Activated naive CD4-positive, alpha-beta T cell treated with anti-CD3 and anti-CD28 coated beads, Interleukin-2, amount 10 ng/mL, durations not matched to agents 7 days and 5 days (primary cell): ENCODE measurements at regions not wholly inside any gene's neighbourhood (a gene's known extent, or its start where the extent isn't known, plus 50 kb on each side); places are given as distances from the start of the nearest gene placed in this dataset.
"Not testable (repeated sequence)": the region's sequence is repeated elsewhere in the genome, so short reads cannot be mapped to it uniquely, and the experiment has no call there.

ENCODE experiments used
- CTCF ChIA-PET: fragments of 350-600 bp; sonication (Branson Sonifier 250); formaldehyde crosslinking; loops from one replicate; lab custom pipeline; 2021; ENCODE audit warnings: antibody characterized with exemption; lab: Charles Lee
- DNase-seq: peaks from one replicate; pipeline ENCODE4 v3.0.0-alpha.2; 2020
- H3K27ac Mint-ChIP-seq: one replicate; pipeline ENCODE4 v1.8.0; 2021; ENCODE audit warnings: mild to moderate bottlenecking, moderate library complexity, mixed read lengths
- H3K27me3 Mint-ChIP-seq: one replicate; pipeline ENCODE4 v1.8.0; 2021; ENCODE audit warnings: mild to moderate bottlenecking, mixed read lengths
- H3K36me3 Mint-ChIP-seq: one replicate; pipeline ENCODE4 v1.8.0; 2021; ENCODE audit warnings: mixed read lengths
- H3K4me1 Mint-ChIP-seq: one replicate; pipeline ENCODE4 v1.8.0; 2021; ENCODE audit warnings: mixed read lengths
- H3K4me3 Mint-ChIP-seq: one replicate; pipeline ENCODE4 v1.8.0; 2021; ENCODE audit warnings: mild to moderate bottlenecking, moderate library complexity, mixed read lengths
- H3K9me3 Mint-ChIP-seq: one replicate; pipeline ENCODE4 v1.8.0; 2021; ENCODE audit warnings: mixed read lengths

GRCh38 chr13:50527612-50528509, 315.6 kb downstream of the DLEU7 start:
- Mint-ChIP-seq H3K27ac (no peak overlapping the region), H3K27me3 (peaks cover 23% of the 10 kb centered on the region), H3K4me1 (peaks cover 39% of the 10 kb centered on the region), H3K9me3 (no peaks in the 10 kb centered on the region), H3K4me3 (no peak overlapping the region), H3K36me3 (peaks cover 3% of the 10 kb centered on the region)
- CTCF ChIA-PET = interaction anchor here (2.4 kb wide), 1 partner anchor 530 kb away, joined by 7 read pairs; the partner anchor contains the start of gene TRIM13
- no peak for DNase-seq

DNA sequence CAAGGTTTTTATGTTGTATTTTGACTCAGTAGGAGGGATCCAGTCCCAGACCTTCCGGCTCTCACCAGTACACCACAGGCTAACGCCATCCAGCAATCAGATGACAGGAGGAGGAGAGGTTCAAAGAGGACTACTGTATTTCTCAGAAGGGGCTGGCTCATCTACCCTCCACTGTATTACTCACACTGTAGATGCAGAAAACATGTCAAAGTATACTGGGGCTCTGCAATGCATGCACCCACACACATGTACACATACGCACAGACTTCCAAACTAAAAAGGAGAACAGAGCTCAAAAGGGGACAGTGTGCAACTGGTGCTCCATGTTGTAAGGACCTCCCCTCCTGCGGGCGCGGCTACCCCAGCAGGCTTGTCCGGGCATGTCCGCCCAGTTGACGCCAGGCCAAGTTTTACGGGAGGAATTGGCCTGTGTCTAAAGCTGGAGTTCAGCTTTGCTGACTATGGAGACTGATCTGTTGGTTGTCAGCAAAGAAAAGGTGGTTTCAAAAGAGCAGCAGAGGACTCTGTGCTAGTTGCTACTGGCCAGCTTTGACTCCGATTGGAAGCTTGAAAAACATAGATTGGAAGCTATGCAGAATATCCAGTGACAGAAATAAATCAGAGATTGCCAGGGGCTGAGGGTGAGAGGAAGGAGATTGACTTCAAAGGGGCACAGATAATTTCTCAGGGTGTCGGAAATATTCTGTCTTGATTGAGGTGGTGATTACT, 314.2 kb downstream of the DLEU7 start:
- CTCF ChIA-PET = interaction anchor here (1.8 to 2.4 kb wide), 2 partner anchors 383 to 532 kb away, joined by 3 to 7 read pairs; partner anchors contain the start of gene TRIM13

GRCh38 chr13:50531917-50532899, 311.3 kb downstream of the DLEU7 start:
- Mint-ChIP-seq H3K27ac (no peak overlapping the region), H3K9me3 (peaks cover 25% of the 10 kb centered on the region), H3K4me3 (no peak overlapping the region), H3K4me1 (peaks cover 30% of the 10 kb centered on the region), H3K27me3 (peaks cover 9% of the 10 kb centered on the region), H3K36me3 (peaks cover 11% of the 10 kb centered on the region)
- no peak for DNase-seq
- CTCF ChIA-PET = interaction anchor here (1.3 kb wide), 1 partner anchor 448 kb away, joined by 6 read pairs; no protein-coding TSS in a partner anchor

More for the DNA sequence above, 314.2 kb downstream of the DLEU7 start:
- Mint-ChIP-seq H3K4me3 (peak overlapping the region; percentile 29), H3K27ac (no peak overlapping the region), H3K36me3 (peaks cover 3% of the 10 kb centered on the region), H3K9me3 (peaks cover 3% of the 10 kb centered on the region), H3K4me1 (peaks cover 39% of the 10 kb centered on the region), H3K27me3 (peaks cover 20% of the 10 kb centered on the region)
- DNase-seq = no peak

DNA sequence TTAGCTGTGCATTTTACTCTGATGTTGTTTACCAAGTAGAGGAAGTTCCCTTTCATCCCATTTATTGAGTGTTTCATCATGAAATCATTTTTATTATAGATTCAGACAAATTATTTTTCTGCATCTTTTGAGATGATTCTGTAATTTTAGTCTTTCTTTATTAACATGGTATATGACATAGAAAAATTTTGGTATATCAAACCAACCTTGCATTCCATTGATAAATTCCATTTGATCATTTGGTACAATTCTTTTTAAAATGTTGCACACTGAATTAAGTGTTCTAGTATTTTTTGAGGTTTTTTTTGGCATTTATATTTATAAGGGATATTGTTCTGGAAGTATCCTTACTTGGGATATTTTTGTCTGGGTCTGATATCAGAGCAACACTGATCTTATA, 308.4 kb downstream of the DLEU7 start:
- peaks cover 28% of the 10 kb centered on the region for H3K9me3 Mint-ChIP-seq
- no peak overlapping the region for H3K27ac Mint-ChIP-seq
- H3K4me3 Mint-ChIP-seq = no peak overlapping the region
- H3K4me1 Mint-ChIP-seq = peaks cover 6% of the 10 kb centered on the region
- H3K27me3 Mint-ChIP-seq = no peaks in the 10 kb centered on the region
- CTCF ChIA-PET = no interaction called here
- peaks cover 8% of the 10 kb centered on the region for H3K36me3 Mint-ChIP-seq
- DNase-seq = no peak

DNA sequence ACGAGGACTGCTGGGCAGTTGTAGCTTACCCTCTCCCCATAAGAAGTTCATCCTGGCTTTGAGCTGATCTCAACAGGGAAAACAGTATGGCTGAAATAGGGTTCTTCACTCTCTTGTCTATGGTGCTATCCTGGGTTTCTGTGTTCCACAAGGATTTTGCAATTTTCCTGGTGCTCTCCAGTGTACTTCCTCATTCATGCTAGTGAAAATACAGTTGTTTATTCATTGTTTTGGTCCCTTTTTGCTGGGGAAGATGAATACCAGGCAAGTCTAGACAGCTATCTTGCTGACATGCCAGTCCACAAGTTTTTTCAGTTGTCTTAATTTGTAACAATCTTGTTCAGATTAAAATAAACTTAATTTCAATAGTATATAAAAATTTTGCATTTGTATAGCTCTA, 306.5 kb downstream of the DLEU7 start:
- no peak overlapping the region for H3K4me3 Mint-ChIP-seq
- DNase-seq = no peak
- H3K4me1 Mint-ChIP-seq = peaks cover 6% of the 10 kb centered on the region
- no peak overlapping the region for H3K27ac Mint-ChIP-seq
- no peaks in the 10 kb centered on the region for H3K27me3 Mint-ChIP-seq
- CTCF ChIA-PET = interaction anchor here (0.6 to 0.8 kb wide), 2 partner anchors 374 to 375 kb away, joined by 3 to 5 read pairs; no protein-coding TSS in a partner anchor
- H3K36me3 Mint-ChIP-seq = peaks cover 8% of the 10 kb centered on the region
- H3K9me3 Mint-ChIP-seq = peaks cover 28% of the 10 kb centered on the region

GRCh38 chr13:50539791-50540530, 303.5 kb downstream of the DLEU7 start:
- Mint-ChIP-seq H3K4me1 (peaks cover 6% of the 10 kb centered on the region), H3K27me3 (peaks cover 8% of the 10 kb centered on the region), H3K27ac (no peak overlapping the region), H3K36me3 (peaks cover 6% of the 10 kb centered on the region), H3K4me3 (no peak overlapping the region), H3K9me3 (peaks cover 22% of the 10 kb centered on the region)
- CTCF ChIA-PET = interaction anchor here (0.6 kb wide), 1 partner anchor 236 kb away, joined by 3 read pairs; no protein-coding TSS in a partner anchor
- DNase-seq = no peak

DNA sequence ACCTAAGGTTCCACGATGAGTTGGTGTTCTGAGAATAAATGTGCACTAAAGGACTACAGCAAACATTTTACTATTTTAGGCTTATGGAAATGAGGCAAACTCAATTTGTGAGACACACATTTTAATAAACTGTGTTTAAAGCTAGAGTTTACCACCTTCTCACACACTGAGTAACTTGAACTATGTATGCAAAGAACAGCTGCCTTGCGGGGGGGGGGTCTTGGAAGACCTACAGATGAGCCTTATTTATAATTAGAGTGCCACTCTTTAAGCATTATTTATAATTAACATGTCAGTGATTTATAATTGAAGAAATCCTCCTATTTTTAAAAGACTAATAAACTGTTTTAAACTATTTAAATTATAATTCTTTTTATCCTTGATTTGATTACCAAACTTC, 300.4 kb downstream of the DLEU7 start:
- peaks cover 8% of the 10 kb centered on the region for H3K27me3 Mint-ChIP-seq
- peaks cover 4% of the 10 kb centered on the region for H3K9me3 Mint-ChIP-seq
- H3K36me3 Mint-ChIP-seq = no peaks in the 10 kb centered on the region
- DNase-seq = no peak
- CTCF ChIA-PET = no interaction called here
- no peaks in the 10 kb centered on the region for H3K4me1 Mint-ChIP-seq
- no peak overlapping the region for H3K4me3 Mint-ChIP-seq
- no peak overlapping the region for H3K27ac Mint-ChIP-seq

DNA sequence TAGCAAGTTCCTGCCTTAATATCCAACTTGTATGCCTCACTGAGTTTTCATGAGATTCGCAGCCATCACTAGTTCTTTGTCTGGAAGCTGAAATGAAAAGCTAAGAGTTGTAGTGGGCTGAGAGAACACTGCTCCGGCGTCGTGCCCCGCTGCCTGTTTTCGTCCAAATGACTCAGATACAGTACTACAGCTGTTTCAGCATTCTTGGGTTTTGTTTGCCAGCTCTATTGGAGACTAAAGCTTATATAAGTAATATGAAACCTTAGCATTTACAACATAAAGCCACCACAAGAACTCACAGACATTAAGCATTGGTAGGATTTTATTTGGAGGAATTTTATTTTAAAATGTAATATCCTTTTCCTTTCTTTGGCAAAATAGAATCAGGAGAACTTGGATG, 299.7 kb downstream of the DLEU7 start:
- no peak for DNase-seq
- Mint-ChIP-seq H3K4me3 (no peak overlapping the region), H3K9me3 (peaks cover 4% of the 10 kb centered on the region), H3K27me3 (peaks cover 10% of the 10 kb centered on the region), H3K36me3 (no peaks in the 10 kb centered on the region), H3K27ac (no peak overlapping the region), H3K4me1 (no peaks in the 10 kb centered on the region)
- CTCF ChIA-PET = no interaction called here

- H3K4me3 Mint-ChIP-seq = no peak overlapping the region
- H3K27ac Mint-ChIP-seq = no peak overlapping the region
- DNase-seq = no peak
- CTCF ChIA-PET = no interaction called here
- H3K9me3 Mint-ChIP-seq = no peaks in the 10 kb centered on the region
- peaks cover 13% of the 10 kb centered on the region for H3K27me3 Mint-ChIP-seq
- no peaks in the 10 kb centered on the region for H3K36me3 Mint-ChIP-seq
- no peaks in the 10 kb centered on the region for H3K4me1 Mint-ChIP-seq
These were observed 299.3 kb downstream of the DLEU7 start for GRCh38 chr13:50544211-50544610.

DNA sequence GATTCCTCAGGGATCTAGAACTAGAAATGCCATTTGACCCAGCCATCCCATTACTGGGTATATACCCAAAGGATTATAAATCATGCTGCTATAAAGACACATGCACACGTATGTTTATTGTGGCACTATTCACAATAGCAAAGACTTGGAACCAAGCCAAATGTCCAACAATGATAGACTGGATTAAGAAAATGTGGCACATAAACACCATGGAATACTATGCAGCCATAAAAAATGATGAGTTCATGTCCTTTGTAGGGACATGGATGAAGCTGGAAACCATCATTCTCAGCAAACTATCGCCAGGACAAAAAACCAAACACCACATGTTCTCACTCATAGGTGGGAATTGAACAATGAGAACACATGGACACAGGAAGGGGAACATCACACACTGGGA, 296.3 kb downstream of the DLEU7 start:
- H3K36me3 Mint-ChIP-seq, H3K4me3 Mint-ChIP-seq, H3K27ac Mint-ChIP-seq: not testable (repeated sequence)

GRCh38 chr13:50548586-50548985, 294.9 kb downstream of the DLEU7 start:
- no peak for DNase-seq
- H3K4me3 Mint-ChIP-seq = no peak overlapping the region
- CTCF ChIA-PET = interaction anchor here (0.8 kb wide), 1 partner anchor 521 kb away, joined by 3 read pairs; no protein-coding TSS in a partner anchor

More for the DNA sequence above, 296.3 kb downstream of the DLEU7 start:
- peaks cover 13% of the 10 kb centered on the region for H3K27me3 Mint-ChIP-seq
- CTCF ChIA-PET, H3K4me1 Mint-ChIP-seq, DNase-seq, H3K9me3 Mint-ChIP-seq: not testable (repeated sequence)

DNA sequence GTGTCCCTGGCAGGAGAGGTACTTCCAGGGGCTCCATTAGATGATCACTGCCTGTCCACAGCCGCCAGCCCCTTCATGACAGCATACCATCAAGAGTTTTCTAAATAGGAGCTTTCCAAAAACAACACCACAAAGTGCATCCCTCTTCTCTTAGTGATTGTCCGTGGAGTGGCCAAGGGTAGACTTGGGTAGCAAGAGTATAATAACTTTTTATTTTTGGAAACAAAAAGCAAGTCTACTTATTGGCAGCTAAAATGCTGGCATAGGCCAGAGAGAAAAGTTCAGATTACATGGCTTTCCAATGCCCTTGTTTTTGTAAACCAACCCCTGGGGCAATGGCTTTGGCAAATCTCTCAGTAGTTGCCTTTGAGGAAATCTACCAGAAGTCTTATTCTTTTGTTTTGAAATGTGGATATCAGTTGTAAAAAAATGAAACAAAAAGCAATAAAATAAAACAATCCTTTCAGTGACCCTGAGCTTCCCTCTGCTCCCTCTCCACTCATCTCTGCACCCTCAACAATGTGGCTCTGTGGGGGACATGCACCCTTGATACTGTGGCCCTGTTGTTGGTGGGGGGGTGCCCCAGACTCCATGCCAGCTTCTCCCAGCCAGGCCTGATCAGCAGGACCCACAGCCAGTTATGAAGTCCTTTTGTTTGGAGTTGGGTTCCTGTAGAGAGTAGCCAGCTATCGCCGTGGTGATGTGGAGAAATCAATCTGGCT, 294.1 kb downstream of the DLEU7 start:
- no peak for DNase-seq
- no peak overlapping the region for H3K4me3 Mint-ChIP-seq
- H3K9me3 Mint-ChIP-seq = peaks cover 2% of the 10 kb centered on the region
- H3K27ac Mint-ChIP-seq = no peak overlapping the region
- H3K36me3 Mint-ChIP-seq = no peaks in the 10 kb centered on the region
- H3K27me3 Mint-ChIP-seq = peaks cover 5% of the 10 kb centered on the region
- no peaks in the 10 kb centered on the region for H3K4me1 Mint-ChIP-seq
- CTCF ChIA-PET = no interaction called here

More at GRCh38 chr13:50548586-50548985, 294.9 kb downstream of the DLEU7 start:
- no peaks in the 10 kb centered on the region for H3K36me3 Mint-ChIP-seq
- no peak overlapping the region for H3K27ac Mint-ChIP-seq
- peaks cover 8% of the 10 kb centered on the region for H3K27me3 Mint-ChIP-seq
- no peaks in the 10 kb centered on the region for H3K9me3 Mint-ChIP-seq
- H3K4me1 Mint-ChIP-seq = no peaks in the 10 kb centered on the region
